EH (cell line): ENCODE measurements at regions not wholly inside any gene's neighbourhood (a gene's known extent, or its start where the extent isn't known, plus 50 kb on each side); places are given as distances from the start of the nearest gene placed in this dataset.
"Not testable (repeated sequence)": the region's sequence is repeated elsewhere in the genome, so short reads cannot be mapped to it uniquely, and the experiment has no call there.

ENCODE experiments used
- DNase-seq: peaks from one replicate; pipeline ENCODE4 v3.0.0-alpha.2; 2015; ENCODE audit warnings: low read depth

- peak; percentile 6 for DNase-seq
These were observed 56.6 kb upstream of the GOLGA8N start for GRCh38 chr15:32536507-32537172.

GRCh38 chr15:32536057-32536493, 57.2 kb upstream of the GOLGA8N start:
- DNase-seq: not testable (repeated sequence)

- not testable (repeated sequence) for DNase-seq
These were observed 57.9 kb upstream of the GOLGA8N start for GRCh38 chr15:32535150-32535898.

GRCh38 chr15:32522900-32523299, 67.5 kb upstream of the GOLGA8O start:
- not testable (repeated sequence) for DNase-seq

GRCh38 chr15:32522421-32522820, 67.0 kb upstream of the GOLGA8O start:
- DNase-seq: not testable (repeated sequence)

- not testable (repeated sequence) for DNase-seq
These were observed 63.5 kb upstream of the GOLGA8O start for GRCh38 chr15:32518976-32519375.

- not testable (repeated sequence) for DNase-seq
These were observed 62.6 kb upstream of the GOLGA8O start for GRCh38 chr15:32518013-32518412.

GRCh38 chr15:32516954-32517353, 61.5 kb upstream of the GOLGA8O start:
- not testable (repeated sequence) for DNase-seq

- DNase-seq: not testable (repeated sequence)
These were observed 57.9 kb upstream of the GOLGA8O start for GRCh38 chr15:32513378-32513777.

- not testable (repeated sequence) for DNase-seq
These were observed 54.6 kb upstream of the GOLGA8O start for GRCh38 chr15:32510027-32510426.

GRCh38 chr15:32508081-32508480, 52.6 kb upstream of the GOLGA8O start:
- not testable (repeated sequence) for DNase-seq

GRCh38 chr15:32506787-32507186, 51.4 kb upstream of the GOLGA8O start:
- not testable (repeated sequence) for DNase-seq

- DNase-seq: not testable (repeated sequence)
These were observed 50.2 kb upstream of the GOLGA8O start for GRCh38 chr15:32505633-32506032.
